B cell (primary cell): ENCODE measurements at regions not wholly inside any gene's neighbourhood (a gene's known extent, or its start where the extent isn't known, plus 50 kb on each side); places are given as distances from the start of the nearest gene placed in this dataset.

Source experiments
- ATAC-seq: fragments of 200-7000 bp; cut with Tn5 transposase; one replicate; pipeline ENCODE4 v1.10.0; 2021; ENCODE audit warnings: low read depth, mild to moderate bottlenecking, moderate number of reproducible peaks, moderate library complexity
- CTCF ChIA-PET: fragments of 350-600 bp; sonication (Branson Sonifier 250); formaldehyde crosslinking; loops from one replicate; lab custom pipeline; 2021; ENCODE audit warnings: antibody characterized with exemption, inconsistent platforms; lab: Charles Lee
- POLR2A ChIA-PET: fragments of 350-600 bp; sonication (Branson Sonifier 250); formaldehyde crosslinking; loops from one replicate; lab custom pipeline; 2021; ENCODE audit warnings: antibody characterized with exemption; lab: Charles Lee
- DNase-seq: peaks from one replicate; pipeline ENCODE4 v3.0.0; 2013
- H2AFZ ChIP-seq: 2 replicates; pipeline ENCODE4 v1.6.1; 2012; ENCODE audit warnings: mild to moderate bottlenecking, low read depth, low read length; ENCODE audit not compliant: insufficient read depth, poor library complexity, severe bottlenecking
- H3K27ac ChIP-seq, 2 donors: 1 replicate in 1 of 2; 2 replicates in 1 of 2; pipeline ENCODE4 v1.5.1; 2012 to 2013; ENCODE audit warnings: low read length in 2 of 2, mild to moderate bottlenecking in 2 of 2, moderate library complexity in 1 of 2
- H3K27me3 ChIP-seq, 4 experiments: fragments of 200-600 bp in 1 of 4; sonication (generic) in 1 of 4; replicated peaks in 1 of 4; 1 replicate in 2 of 4; 2 replicates in 2 of 4; pipeline versions ENCODE4 v1.6.1 to v1.7.0; 2013 to 2016; ENCODE audit warnings: low read length in 3 of 4, mild to moderate bottlenecking in 2 of 4, mixed read lengths in 1 of 4, moderate library complexity in 1 of 4; ENCODE audit not compliant: insufficient read depth in 4 of 4, control insufficient read depth in 3 of 4; ENCODE audit errors: control extremely low read depth in 1 of 4
- H3K36me3 ChIP-seq, 2 experiments: replicated peaks in 1 of 2; 1 replicate in 1 of 2; 2 replicates in 1 of 2; pipeline versions ENCODE4 v1.6.1 to v1.7.1; 2013; ENCODE audit warnings: low read length in 1 of 2; ENCODE audit not compliant: insufficient read depth in 2 of 2, control insufficient read depth in 1 of 2; ENCODE audit errors: control extremely low read depth in 1 of 2, extremely low read depth in 1 of 2
- H3K4me1 ChIP-seq, 2 donors: fragments of 200-600 bp in 1 of 2; sonication (generic) in 1 of 2; 1 replicate in 1 of 2; 2 replicates in 1 of 2; pipeline versions ENCODE4 v1.5.1 to v1.6.1; 2013 to 2017; ENCODE audit warnings: low read length in 2 of 2; ENCODE audit not compliant: control insufficient read depth in 2 of 2, insufficient read depth in 2 of 2
- H3K4me2 ChIP-seq: replicated peaks from 2 replicates; pipeline ENCODE3; 2012; ENCODE audit warnings: mild to moderate bottlenecking, low read depth, low read length; ENCODE audit not compliant: poor library complexity, severe bottlenecking
- H3K4me3 ChIP-seq, 5 experiments: fragments of 200-600 bp in 1 of 5; sonication (generic) in 1 of 5; 1 replicate in 3 of 5; 2 replicates in 2 of 5; pipeline versions ENCODE4 v1.5.1 to v1.7.0; 2011 to 2016; ENCODE audit warnings: low read length in 4 of 5, mild to moderate bottlenecking in 4 of 5, low read depth in 2 of 5, control low read depth in 1 of 5, moderate library complexity in 1 of 5; ENCODE audit not compliant: insufficient read depth in 1 of 5; ENCODE audit errors: control extremely low read depth in 1 of 5, extremely low read depth in 1 of 5
- H3K79me2 ChIP-seq: fragments of 200-600 bp; sonication (generic); one replicate; pipeline ENCODE4 v1.6.0; 2016; ENCODE audit warnings: low read length; ENCODE audit not compliant: control insufficient read depth, insufficient read depth
- H3K9ac ChIP-seq: fragments of 200-600 bp; sonication (generic); 2 replicates; pipeline ENCODE4 v1.6.1; 2017; ENCODE audit warnings: mild to moderate bottlenecking, low read length, moderate library complexity
- H3K9me3 ChIP-seq, 3 donors: one replicate each; pipeline versions ENCODE4 v1.6.1 to v1.7.1; 2013; ENCODE audit warnings: low read length in 2 of 3; ENCODE audit not compliant: control insufficient read depth in 2 of 3, insufficient read depth in 1 of 3; ENCODE audit errors: control extremely low read depth in 1 of 3
- H4K20me1 ChIP-seq: 2 replicates; pipeline ENCODE4 v1.6.0; 2012; ENCODE audit warnings: mild to moderate bottlenecking, low read length; ENCODE audit not compliant: insufficient read depth, control insufficient read depth, poor library complexity, severe bottlenecking
- H3K27ac Mint-ChIP-seq: one replicate; pipeline ENCODE4 v1.8.0; 2021; ENCODE audit warnings: mixed read lengths
- H3K27me3 Mint-ChIP-seq: one replicate; pipeline ENCODE4 v1.8.0; 2021; ENCODE audit warnings: mixed read lengths
- H3K4me1 Mint-ChIP-seq: one replicate; pipeline ENCODE4 v1.8.0; 2021; ENCODE audit warnings: mixed read lengths
- H3K4me3 Mint-ChIP-seq: one replicate; pipeline ENCODE4 v1.8.0; 2021; ENCODE audit warnings: mixed read lengths
- H3K9me3 Mint-ChIP-seq: one replicate; pipeline ENCODE4 v1.8.0; 2022; ENCODE audit warnings: mixed read lengths; ENCODE audit not compliant: insufficient read depth
- CTCF ChIP-seq: fragments of 200-600 bp; IDR thresholded peaks from one replicate; pipeline ENCODE4 v1.8.0; 2022; ENCODE audit warnings: antibody characterized with exemption, mild to moderate bottlenecking
- EZH2 ChIP-seq: IDR thresholded peaks from 2 replicates; pipeline ENCODE4 v1.6.1; 2012; ENCODE audit warnings: borderline replicate concordance, low read depth, mild to moderate bottlenecking, moderate library complexity, low read length; ENCODE audit not compliant: insufficient read depth, poor library complexity, severe bottlenecking
- WGBS: methylation state at CpG from one replicate; pipeline ENCODE4 v1.1.5; 2013; ENCODE audit warnings: missing lambda C conversion rate; ENCODE audit not compliant: insufficient coverage; 5-methylcytosine and 5-hydroxymethylcytosine counted together
- intact Hi-C: fragments of 100-400 bp; cut with micrococcal nuclease; formaldehyde crosslinking; loops from one replicate; pipeline ENCODE4 v1.10.0; 2022

GRCh38 chr5:144812763-144813162 is 642.1 kb downstream of the KCTD16 start:
- Mint-ChIP-seq H3K4me1 (no peaks in the 10 kb centered on the region), H3K27me3 (no peaks in the 10 kb centered on the region), H3K4me3 (no peak overlapping the region), H3K27ac (no peak overlapping the region), H3K9me3 (peaks cover 6% of the 10 kb centered on the region)
- Histone ChIP-seq H3K4me1 (no peaks in the 10 kb centered on the region), H3K9ac (no peak overlapping the region), H3K79me2 (no peaks in the 10 kb centered on the region), H3K4me2 (no peak overlapping the region), H3K9me3 (no peaks in the 10 kb centered on the region), H3K4me3 (no peak overlapping the region), H3K27me3 (no peaks in the 10 kb centered on the region), H4K20me1 (no peaks in the 10 kb centered on the region), H3K36me3 (no peaks in the 10 kb centered on the region), H3K27ac (no peak overlapping the region), H2AFZ (no peak overlapping the region)
- POLR2A ChIA-PET: no interaction called here
- no CpG with 5 or more reads among the region's 2 CpGs for WGBS
- intact Hi-C loops: no loop called here
- CTCF ChIA-PET: no interaction called here
- DNase-seq (no peak), ATAC-seq (no peak)
- TF ChIP-seq CTCF (no peak), EZH2 (no peak)

- Mint-ChIP-seq H3K27me3 (no peaks in the 10 kb centered on the region), H3K9me3 (no peaks in the 10 kb centered on the region), H3K4me1 (no peaks in the 10 kb centered on the region), H3K4me3 (no peak overlapping the region), H3K27ac (no peak overlapping the region)
- H3K4me2 ChIP-seq: no peak overlapping the region
- H3K4me3 ChIP-seq: no peak overlapping the region
- H3K27ac ChIP-seq: no peak overlapping the region
- H2AFZ ChIP-seq: no peak overlapping the region
- no peaks in the 10 kb centered on the region for H3K27me3 ChIP-seq
- no peak overlapping the region for H3K9ac ChIP-seq
- no peaks in the 10 kb centered on the region for H3K36me3 ChIP-seq
- no peak for ATAC-seq
- POLR2A ChIA-PET: no interaction called here
- intact Hi-C loops: no loop called here
- H4K20me1 ChIP-seq: no peaks in the 10 kb centered on the region
- H3K9me3 ChIP-seq: no peaks in the 10 kb centered on the region
- CTCF ChIA-PET: no interaction called here
- no peaks in the 10 kb centered on the region for H3K4me1 ChIP-seq
- DNase-seq: no peak
- TF ChIP-seq EZH2: no peak
- no peak for TF ChIP-seq CTCF
- H3K79me2 ChIP-seq: no peaks in the 10 kb centered on the region
Measured at GRCh38 chr5:144800169-144800568, 629.5 kb downstream of the KCTD16 start.
